Sigmoid colon (tissue), 6 donors: ENCODE measurements at regions not wholly inside any gene's neighbourhood (a gene's known extent, or its start where the extent isn't known, plus 50 kb on each side); places are given as distances from the start of the nearest gene placed in this dataset.

Experiments used
- DNase-seq: peaks from one replicate; pipeline ENCODE4 v3.0.0-alpha.2; 2019
- H3K27ac ChIP-seq, 4 donors: fragments of 200-600 bp; sonication (generic); one replicate each; pipeline ENCODE4 v1.5.1; 2016 to 2019; ENCODE audit warnings: mild to moderate bottlenecking in 1 of 4
- H3K27me3 ChIP-seq, 3 donors: fragments of 200-600 bp; sonication (generic); one replicate each; pipeline ENCODE4 v1.5.1; 2019; ENCODE audit warnings: mild to moderate bottlenecking in 1 of 3
- H3K36me3 ChIP-seq, 4 donors: fragments of 200-600 bp; sonication (generic); one replicate each; pipeline ENCODE4 v1.5.1; 2016 to 2019
- H3K4me1 ChIP-seq, 4 donors: fragments of 200-600 bp; sonication (generic); one replicate each; pipeline ENCODE4 v1.5.1; 2017 to 2019
- H3K4me3 ChIP-seq, 4 donors: fragments of 200-600 bp; sonication (generic); one replicate each; pipeline ENCODE4 v1.5.1; 2017 to 2019; ENCODE audit warnings: mild to moderate bottlenecking in 2 of 4, moderate library complexity in 1 of 4
- H3K9me3 ChIP-seq, 4 donors: fragments of 200-600 bp in 3 of 4; sonication (generic) in 3 of 4; one replicate each; pipeline versions ENCODE4 v1.5.1 to v1.6.1; 2013 to 2019
- EP300 ChIP-seq, 4 donors: sonication (generic); formaldehyde crosslinking; IDR thresholded peaks; one replicate each; pipeline ENCODE4 v1.6.1; 2017; ENCODE audit warnings: antibody characterized with exemption in 4 of 4
- POLR2A ChIP-seq, 2 donors: fragments of 450-650 bp; IDR thresholded peaks; one replicate each; pipeline ENCODE4 v1.6.1; 2016; ENCODE audit warnings: antibody characterized with exemption in 2 of 2, mild to moderate bottlenecking in 2 of 2, moderate library complexity in 2 of 2
- POLR2AphosphoS5 ChIP-seq, 4 donors: sonication (generic); formaldehyde crosslinking; IDR thresholded peaks; one replicate each; pipeline ENCODE4 v1.6.1; 2017; ENCODE audit warnings: antibody characterized with exemption in 4 of 4
- WGBS, 2 donors: extraction: QIAGEN DNeasy Blood & Tissue Kit; methylation state at CpG; one replicate each; pipeline ENCODE4 v1.1.7; 2013; 5-methylcytosine and 5-hydroxymethylcytosine counted together
- intact Hi-C: fragments of 100-400 bp; cut with DNase I; formaldehyde crosslinking; loops from one replicate; pipeline ENCODE4 v1.15.1; 2023
- TF ChIP-seq, protein P1 (sequence below), 4 experiments: fragments of 450-650 bp in 3 of 4; fragments of 200-600 bp in 1 of 4; IDR thresholded peaks; one replicate each; pipeline ENCODE4 v1.5.1; 2016 to 2019; ENCODE audit warnings: antibody characterized with exemption in 4 of 4, mild to moderate bottlenecking in 3 of 4, moderate library complexity in 2 of 4
- donor health status: healthy with polysubstance abuse.
- donor health status: healthy.

GRCh38 chr3:117512975-117513374 is 803.4 kb downstream of the TUSC7 start:
- TF ChIP-seq POLR2AphosphoS5 (IDR thresholded peaks at IDR 0.05) (no peak), EP300 (IDR thresholded peaks at IDR 0.05) (no peak), POLR2A (IDR thresholded peaks at IDR 0.05) (no peak)
- TF ChIP-seq, protein P1, sequence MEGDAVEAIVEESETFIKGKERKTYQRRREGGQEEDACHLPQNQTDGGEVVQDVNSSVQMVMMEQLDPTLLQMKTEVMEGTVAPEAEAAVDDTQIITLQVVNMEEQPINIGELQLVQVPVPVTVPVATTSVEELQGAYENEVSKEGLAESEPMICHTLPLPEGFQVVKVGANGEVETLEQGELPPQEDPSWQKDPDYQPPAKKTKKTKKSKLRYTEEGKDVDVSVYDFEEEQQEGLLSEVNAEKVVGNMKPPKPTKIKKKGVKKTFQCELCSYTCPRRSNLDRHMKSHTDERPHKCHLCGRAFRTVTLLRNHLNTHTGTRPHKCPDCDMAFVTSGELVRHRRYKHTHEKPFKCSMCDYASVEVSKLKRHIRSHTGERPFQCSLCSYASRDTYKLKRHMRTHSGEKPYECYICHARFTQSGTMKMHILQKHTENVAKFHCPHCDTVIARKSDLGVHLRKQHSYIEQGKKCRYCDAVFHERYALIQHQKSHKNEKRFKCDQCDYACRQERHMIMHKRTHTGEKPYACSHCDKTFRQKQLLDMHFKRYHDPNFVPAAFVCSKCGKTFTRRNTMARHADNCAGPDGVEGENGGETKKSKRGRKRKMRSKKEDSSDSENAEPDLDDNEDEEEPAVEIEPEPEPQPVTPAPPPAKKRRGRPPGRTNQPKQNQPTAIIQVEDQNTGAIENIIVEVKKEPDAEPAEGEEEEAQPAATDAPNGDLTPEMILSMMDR (IDR thresholded peaks at IDR 0.05) = no peak
- Histone ChIP-seq H3K27me3 (no peaks in the 10 kb centered on the region), H3K4me1 (no peaks in the 10 kb centered on the region), H3K4me3 (no peak overlapping the region), H3K27ac (no peak overlapping the region), H3K9me3 (no peaks in the 10 kb centered on the region), H3K36me3 (no peaks in the 10 kb centered on the region)
- intact Hi-C loops = no loop called here
- no peak for DNase-seq
- 85 to 90% methylated on average over 1 of the region's 1 CpG for WGBS, 2 donors

- H3K27ac ChIP-seq = no peak overlapping the region
- peaks cover 0 to 8% (median 3%) of the 10 kb centered on the region in 4 donors for H3K4me1 ChIP-seq
- intact Hi-C loops = no loop called here
- no peak for DNase-seq
- H3K27me3 ChIP-seq = no peaks in the 10 kb centered on the region
- WGBS, 2 donors = 53 to 85% methylated on average over 2 of the region's 2 CpGs
- H3K36me3 ChIP-seq = no peaks in the 10 kb centered on the region
- H3K4me3 ChIP-seq = no peak overlapping the region
- TF ChIP-seq POLR2A (IDR thresholded peaks at IDR 0.05) (no peak), EP300 (IDR thresholded peaks at IDR 0.05) (no peak), POLR2AphosphoS5 (IDR thresholded peaks at IDR 0.05) (no peak)
- TF ChIP-seq, protein P1 (IDR thresholded peaks at IDR 0.05) = no peak
- no peaks in the 10 kb centered on the region for H3K9me3 ChIP-seq
Observed at GRCh38 chr3:117515309-117515708, 805.7 kb downstream of the TUSC7 start.

GRCh38 chr3:117518364-117518763 is 808.8 kb downstream of the TUSC7 start:
- Histone ChIP-seq H3K4me3 (no peak overlapping the region), H3K4me1 (peaks cover 0 to 8% (median 3%) of the 10 kb centered on the region in 4 donors), H3K27ac (no peak overlapping the region), H3K9me3 (no peaks in the 10 kb centered on the region), H3K36me3 (no peaks in the 10 kb centered on the region), H3K27me3 (no peaks in the 10 kb centered on the region)
- TF ChIP-seq POLR2AphosphoS5 (IDR thresholded peaks at IDR 0.05) = no peak
- no peak for TF ChIP-seq EP300 (IDR thresholded peaks at IDR 0.05)
- no peak for TF ChIP-seq POLR2A (IDR thresholded peaks at IDR 0.05)
- TF ChIP-seq, protein P1 (IDR thresholded peaks at IDR 0.05) = no peak
- no peak for DNase-seq
- WGBS, 2 donors = 20 to 43% methylated on average over 4 of the region's 4 CpGs
- intact Hi-C loops = no loop called here

GRCh38 chr3:117519776-117520175 is 810.2 kb downstream of the TUSC7 start:
- intact Hi-C loops = loop anchor here (10.0 kb wide), 1 partner anchor 745 kb away; no protein-coding TSS in a partner anchor
- Histone ChIP-seq H3K27ac (no peak overlapping the region), H3K27me3 (no peaks in the 10 kb centered on the region), H3K9me3 (no peaks in the 10 kb centered on the region), H3K4me1 (peaks cover 0 to 8% (median 5%) of the 10 kb centered on the region in 4 donors), H3K4me3 (no peak overlapping the region), H3K36me3 (no peaks in the 10 kb centered on the region)
- WGBS, 2 donors = 19 to 71% methylated on average over 1 of the region's 1 CpG
- TF ChIP-seq POLR2AphosphoS5 (IDR thresholded peaks at IDR 0.05) (no peak), POLR2A (IDR thresholded peaks at IDR 0.05) (no peak), EP300 (IDR thresholded peaks at IDR 0.05) (no peak)
- TF ChIP-seq, protein P1 (IDR thresholded peaks at IDR 0.05) = no peak
- DNase-seq = no peak

DNA sequence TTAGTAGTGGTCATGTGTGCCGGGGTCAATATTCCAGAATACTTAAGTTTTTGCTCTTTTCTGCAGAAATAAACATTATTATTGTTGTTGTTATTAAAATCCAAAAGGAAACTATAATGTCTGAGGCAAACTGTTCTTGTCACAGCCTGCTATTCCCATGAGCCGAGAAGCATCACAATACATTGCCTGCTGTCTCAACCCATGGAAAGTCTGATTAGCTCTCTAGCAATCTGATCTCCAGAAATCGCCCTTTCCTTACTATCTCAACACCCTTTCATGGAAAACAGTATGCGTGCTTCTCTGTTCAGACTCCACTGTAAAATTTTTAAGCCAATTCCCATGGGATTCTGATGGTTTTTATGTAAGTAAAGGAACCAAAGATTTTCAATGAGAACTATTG is 811.0 kb downstream of the TUSC7 start:
- no peak for TF ChIP-seq EP300 (IDR thresholded peaks at IDR 0.05)
- TF ChIP-seq POLR2A (IDR thresholded peaks at IDR 0.05) = no peak
- TF ChIP-seq POLR2AphosphoS5 (IDR thresholded peaks at IDR 0.05) = no peak
- TF ChIP-seq, protein P1 (IDR thresholded peaks at IDR 0.05) = no peak
- 84 to 86% methylated on average over 4 of the region's 4 CpGs for WGBS, 2 donors
- Histone ChIP-seq H3K9me3 (no peaks in the 10 kb centered on the region), H3K27me3 (no peaks in the 10 kb centered on the region), H3K4me3 (no peak overlapping the region), H3K36me3 (no peaks in the 10 kb centered on the region), H3K27ac (no peak overlapping the region), H3K4me1 (peaks cover 0 to 8% (median 5%) of the 10 kb centered on the region in 4 donors)
- no peak for DNase-seq
- intact Hi-C loops = loop anchor here (10.0 kb wide), 1 partner anchor 746 kb away; no protein-coding TSS in a partner anchor
